HG02981 (cell line): ENCODE measurements at regions not wholly inside any gene's neighbourhood (a gene's known extent, or its start where the extent isn't known, plus 50 kb on each side); places are given as distances from the start of the nearest gene placed in this dataset.
"Not testable (repeated sequence)": the region's sequence is repeated elsewhere in the genome, so short reads cannot be mapped to it uniquely, and the experiment has no call there.

Experiments
- ATAC-seq: cut with Tn5 transposase; IDR thresholded peaks from one replicate; pipeline ENCODE4 v1.9.1; 2021; ENCODE audit warnings: mild to moderate bottlenecking, moderate library complexity; ENCODE audit not compliant: unreplicated experiment

DNA sequence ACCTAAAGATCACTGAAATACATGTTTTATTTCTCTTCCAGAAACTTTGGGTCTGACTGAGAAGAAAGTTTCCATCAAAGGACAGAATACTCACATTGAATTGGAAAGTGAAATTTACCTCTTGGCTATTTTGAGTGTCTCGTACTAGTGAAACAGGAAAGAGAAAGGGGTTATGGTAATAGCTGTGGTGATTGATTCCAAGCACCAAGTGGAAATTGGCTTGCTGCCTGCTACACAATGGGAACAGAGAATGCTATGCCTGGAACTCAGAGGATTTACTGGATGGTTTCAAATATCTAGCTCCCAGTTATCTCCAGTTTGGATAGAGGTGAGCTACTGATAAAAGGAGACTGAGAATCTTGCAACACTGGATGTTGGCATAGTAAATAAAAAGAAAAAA, 492.8 kb upstream of the FSIP2 start:
- ATAC-seq: no peak

DNA sequence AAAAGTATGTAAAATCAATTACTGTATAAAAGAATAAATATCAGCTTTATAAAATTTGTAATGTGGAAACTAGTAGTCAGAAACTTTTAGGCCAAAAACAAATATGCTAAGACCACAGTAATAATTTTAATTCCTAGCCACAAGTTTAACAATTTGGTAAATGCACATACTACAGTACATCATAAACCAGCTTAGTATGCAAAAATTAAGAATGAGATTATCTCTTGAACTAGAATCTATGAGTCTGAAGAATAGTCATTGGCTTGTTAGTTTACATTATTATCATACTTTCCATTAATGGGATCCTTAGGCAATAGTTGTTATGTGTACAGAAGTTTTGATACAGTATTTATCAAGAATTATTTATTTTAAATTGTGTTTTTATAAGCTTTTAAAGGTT, 491.9 kb upstream of the FSIP2 start:
- ATAC-seq: no peak

- peak; percentile 72 for ATAC-seq
These were observed 483.0 kb upstream of the FSIP2 start for GRCh38 chr2:185255566-185255965.

DNA sequence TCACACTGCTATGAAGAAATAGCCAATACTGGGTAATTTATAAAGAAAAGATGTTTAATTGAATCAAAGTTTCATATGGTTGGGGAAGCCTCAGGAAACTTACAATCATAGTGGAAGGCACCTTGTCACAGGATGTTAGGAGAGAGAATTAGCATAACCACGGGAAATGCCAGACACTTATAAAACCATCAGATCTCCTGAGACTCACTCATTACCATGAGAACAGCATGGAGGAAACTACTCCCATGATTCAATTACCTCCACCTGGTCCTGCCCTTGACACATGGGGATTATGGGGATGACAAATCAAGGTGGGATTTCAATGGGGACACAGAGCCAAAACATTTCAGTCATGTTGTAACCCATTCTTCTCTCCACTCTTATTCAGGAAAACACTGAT, 472.9 kb upstream of the FSIP2 start:
- no peak for ATAC-seq

DNA sequence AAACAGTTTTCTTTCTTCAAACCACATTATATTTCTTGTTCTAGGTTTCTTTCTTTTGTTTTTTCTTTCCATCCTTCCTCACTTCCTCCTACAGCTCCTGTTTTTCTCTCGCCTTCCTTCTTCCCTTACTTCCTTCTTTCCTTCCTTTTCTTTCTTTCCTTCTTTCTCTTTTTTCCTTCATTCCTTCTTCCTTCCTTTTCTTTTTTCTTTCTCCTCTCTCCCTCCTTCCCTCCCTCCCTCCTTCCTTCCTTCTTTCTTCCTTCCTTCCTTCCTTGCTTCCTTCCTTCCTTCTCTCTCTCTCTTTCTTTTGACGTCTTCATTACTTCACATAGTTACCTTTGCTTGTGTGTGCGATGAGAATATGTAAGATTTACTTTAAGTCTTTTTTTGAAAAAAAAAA, 470.0 kb upstream of the FSIP2 start:
- ATAC-seq: no peak

GRCh38 chr2:185274718-185275484, 463.7 kb upstream of the FSIP2 start:
- no peak for ATAC-seq

DNA sequence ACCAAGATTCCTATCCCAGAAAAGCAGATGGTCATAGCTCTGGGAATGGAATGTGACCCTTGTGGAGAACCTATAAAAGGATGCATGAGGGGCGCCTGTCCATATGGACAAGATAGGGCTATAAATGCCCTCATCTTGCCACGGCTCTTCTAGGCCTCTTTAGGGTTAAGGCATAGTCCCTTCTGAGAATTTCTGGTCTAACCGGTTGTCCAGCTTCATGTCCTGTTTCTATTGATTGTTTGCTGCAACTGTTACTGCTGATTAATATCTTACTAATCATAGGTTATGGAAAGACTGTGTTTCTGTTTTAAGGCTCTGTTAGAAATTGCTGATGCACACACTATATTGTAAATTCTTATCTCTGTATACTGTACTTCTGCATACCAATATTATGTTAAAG, 462.6 kb upstream of the FSIP2 start:
- ATAC-seq: not testable (repeated sequence)

DNA sequence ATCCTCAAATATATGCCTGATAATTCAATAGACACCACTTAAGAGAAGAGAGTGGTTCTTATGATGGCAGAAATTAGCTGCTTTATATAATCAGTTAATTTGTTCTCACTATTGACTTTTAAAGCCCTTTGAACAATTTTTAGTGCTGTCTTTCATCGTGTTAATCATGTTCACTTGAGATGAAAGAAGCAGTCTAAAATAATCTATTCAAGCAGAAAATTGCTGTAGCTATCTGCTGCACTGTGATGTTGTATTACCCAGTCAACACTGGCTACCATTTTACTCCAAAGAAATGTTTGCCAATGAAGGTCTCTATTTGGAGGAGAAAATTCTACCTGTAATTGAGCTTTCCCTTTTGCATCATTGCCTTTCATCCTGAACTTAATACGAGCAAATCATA, 459.8 kb upstream of the FSIP2 start:
- no peak for ATAC-seq

GRCh38 chr2:185279999-185280398, 458.6 kb upstream of the FSIP2 start:
- peak; percentile 45 for ATAC-seq

DNA sequence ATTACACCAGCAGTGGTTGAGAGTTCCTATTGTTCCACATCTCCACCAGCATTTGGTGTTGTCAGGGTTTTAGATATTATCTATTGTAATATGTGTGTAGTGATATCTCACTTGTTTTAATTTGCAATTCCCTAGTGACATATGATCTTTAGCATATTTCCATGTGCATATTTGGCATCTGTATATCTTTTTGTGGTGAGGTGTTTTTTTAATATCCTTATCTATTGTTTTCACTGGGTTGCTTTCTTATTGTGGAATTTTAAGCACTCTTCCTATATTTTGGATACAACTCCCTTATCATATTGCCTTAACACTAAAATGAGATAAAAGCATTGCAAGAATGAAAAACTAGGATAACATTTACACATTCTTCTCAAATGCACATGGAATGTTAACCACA, 453.9 kb upstream of the FSIP2 start:
- ATAC-seq: no peak

DNA sequence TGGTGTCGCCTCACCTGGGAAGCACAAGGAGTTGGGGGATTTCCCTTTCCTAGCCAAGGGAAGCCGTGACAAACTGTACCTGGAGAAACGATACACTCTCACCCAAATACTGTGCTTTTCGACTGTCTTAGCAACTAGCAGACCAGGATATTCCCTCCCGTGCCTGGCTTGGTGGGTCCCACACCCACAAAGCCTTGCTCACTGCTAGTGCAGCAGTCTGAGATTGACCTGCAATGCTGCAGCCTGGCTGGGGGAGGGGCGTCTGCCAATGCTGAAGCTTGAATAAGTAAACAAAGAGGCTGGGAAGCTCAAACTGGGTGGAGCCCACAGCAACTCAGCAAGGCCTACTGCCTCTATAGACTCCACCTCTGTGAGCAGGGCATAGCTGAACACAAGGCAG, 448.6 kb upstream of the FSIP2 start:
- not testable (repeated sequence) for ATAC-seq

DNA sequence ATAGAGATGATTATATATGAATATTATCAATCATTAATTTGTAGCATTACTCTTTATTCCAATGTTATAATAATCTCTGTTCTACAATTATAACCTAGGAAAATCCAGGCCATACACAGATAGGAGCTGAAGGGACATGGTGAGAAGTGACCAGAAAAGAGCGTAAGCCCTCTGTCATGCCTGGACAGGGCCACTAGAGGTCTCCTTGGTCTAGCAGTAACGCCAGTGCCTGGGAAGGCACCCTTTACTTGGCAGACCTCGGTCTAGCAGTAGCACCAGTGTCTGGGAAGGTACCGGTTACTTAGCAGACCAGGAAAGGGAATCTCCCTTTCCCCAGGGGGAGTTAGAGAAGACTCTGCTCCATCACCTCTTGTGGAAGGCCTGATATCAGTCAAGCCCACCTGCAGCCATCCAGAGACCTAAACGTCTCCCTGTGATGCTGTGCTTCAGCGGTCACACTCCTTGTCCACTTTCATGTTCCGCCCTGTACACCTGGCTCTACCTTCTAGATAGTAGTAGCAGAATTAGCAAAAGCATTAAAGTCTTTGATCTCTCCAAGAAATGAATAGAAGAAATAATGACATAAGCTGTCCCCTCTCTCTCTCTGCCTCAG, 447.5 kb upstream of the FSIP2 start:
- peak; percentile 100 for ATAC-seq

DNA sequence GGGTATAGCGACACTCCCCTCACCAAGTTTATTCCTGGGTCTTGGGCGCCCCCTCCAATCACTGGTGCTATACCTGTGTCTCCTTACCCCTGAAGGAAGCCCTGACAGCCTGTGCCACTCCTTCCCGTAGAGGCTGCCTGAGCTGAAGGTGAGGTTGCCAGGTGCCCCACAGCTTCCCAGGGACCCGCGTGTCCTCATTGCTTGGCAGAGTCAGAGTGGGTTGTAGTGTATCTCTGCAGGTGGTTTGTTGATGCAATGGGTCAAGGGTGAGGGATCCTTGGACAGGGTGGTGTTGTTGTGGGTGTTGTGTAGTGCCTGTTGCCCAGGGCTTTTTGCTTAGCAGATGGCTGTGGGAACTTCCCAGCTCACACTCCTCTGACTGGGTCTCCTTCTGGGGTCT, 438.7 kb upstream of the FSIP2 start:
- ATAC-seq: no peak

DNA sequence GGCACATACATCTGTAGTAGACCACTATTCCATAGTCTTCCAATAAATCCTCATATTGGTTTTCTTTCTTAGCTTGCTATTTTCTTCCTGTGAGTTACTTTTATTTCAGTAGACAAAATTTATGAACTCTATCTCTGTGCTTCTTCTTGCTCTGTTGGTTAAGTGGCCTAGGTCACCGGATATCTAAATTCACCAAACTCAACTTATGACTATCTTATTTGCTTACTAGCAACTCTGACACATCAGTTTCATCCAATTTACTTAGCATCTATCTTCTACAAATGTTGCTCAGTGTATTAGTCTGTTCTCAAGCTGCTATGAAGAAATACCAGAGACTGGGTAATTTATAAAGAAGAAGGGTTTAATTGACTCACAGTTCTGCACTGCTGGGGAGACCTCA, 432.5 kb upstream of the FSIP2 start:
- ATAC-seq: no peak

- ATAC-seq: no peak
These were observed 422.2 kb upstream of the FSIP2 start for GRCh38 chr2:185316383-185316782.

GRCh38 chr2:185318271-185318724, 420.3 kb upstream of the FSIP2 start:
- no peak for ATAC-seq

DNA sequence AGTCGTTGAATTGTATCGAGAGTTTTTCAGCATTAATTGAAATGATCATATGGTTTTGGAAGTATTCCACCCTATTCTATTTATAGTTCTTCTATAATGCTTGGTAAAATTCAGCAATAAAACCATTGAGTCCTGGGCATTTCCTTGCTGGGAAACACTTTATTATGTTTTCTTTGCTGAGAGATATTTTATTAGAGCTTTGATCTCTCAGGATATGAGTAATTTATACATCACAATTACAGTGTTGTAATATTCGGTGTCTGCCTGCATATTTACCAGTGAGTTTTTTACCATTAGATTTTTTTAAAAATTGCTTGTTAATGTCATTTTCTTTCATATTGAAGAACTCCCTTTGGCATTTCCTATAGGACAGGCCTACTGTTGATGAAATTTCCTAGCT, 402.7 kb upstream of the FSIP2 start:
- ATAC-seq: no peak

DNA sequence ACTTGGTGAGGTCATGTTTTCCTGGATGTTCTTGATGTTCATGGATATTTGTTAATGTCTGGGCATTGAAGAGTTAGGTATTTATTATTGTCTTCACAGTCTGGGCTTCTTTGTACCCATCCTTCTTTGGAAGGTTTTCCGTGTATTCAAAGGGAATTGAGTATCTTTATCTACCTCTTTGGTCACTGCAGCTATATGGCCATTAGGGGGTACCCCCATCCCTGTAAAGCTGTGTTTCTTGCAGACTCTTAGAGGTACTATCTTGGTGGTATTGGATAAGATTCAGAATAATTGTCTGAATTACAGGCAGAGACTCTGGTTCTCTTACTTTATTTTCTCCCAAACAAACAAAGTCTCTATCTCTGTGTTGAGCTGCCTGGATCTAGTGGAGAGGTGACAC, 401.6 kb upstream of the FSIP2 start:
- no peak for ATAC-seq

- ATAC-seq: no peak
These were observed 400.5 kb upstream of the FSIP2 start for GRCh38 chr2:185338104-185338503.

DNA sequence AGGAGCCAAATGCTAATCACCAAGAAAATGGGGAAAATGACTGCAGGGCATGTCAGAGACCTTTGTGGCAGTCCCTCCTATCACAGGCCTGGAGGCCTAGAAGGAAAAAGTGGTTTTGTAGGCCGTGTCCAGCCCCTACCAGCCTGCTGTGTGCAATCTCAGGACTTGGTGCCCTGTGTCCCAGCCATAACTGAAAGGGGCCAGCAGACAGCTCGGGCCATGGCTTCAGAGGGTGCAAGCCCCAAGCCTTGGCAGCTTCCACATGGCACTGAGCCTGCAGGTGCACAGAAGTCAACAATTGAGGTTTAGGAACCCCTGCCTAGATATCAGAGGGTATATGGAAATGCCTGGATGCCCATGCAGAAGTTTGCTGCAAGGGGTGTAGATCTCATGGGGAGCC, 391.2 kb upstream of the FSIP2 start:
- ATAC-seq: no peak

- no peak for ATAC-seq
These were observed 377.8 kb upstream of the FSIP2 start for GRCh38 chr2:185360776-185361175.

GRCh38 chr2:185372188-185372587, 366.4 kb upstream of the FSIP2 start:
- ATAC-seq: no peak

DNA sequence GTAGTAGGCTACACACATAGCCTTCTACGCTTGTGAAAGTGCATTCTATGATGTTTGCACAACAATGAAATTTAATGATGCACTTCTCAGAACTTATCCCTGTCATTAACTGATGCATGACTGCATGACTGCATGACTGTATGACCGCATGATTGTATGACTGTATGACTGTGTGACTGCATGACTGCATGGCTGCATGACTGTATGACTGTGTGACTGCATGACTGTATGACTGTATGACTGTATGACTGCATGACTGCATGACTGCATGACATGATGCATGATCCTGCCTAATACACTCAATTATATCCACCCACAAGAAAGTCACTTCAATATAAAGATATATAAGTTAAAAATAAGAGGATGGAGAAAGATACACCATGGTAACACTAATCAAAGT, 365.4 kb upstream of the FSIP2 start:
- no peak for ATAC-seq
